ENCODE measurements at regions not wholly inside any gene's neighbourhood (a gene's known extent, or its start where the extent isn't known, plus 50 kb on each side); places are given as distances from the start of the nearest gene placed in this dataset.

GRCh38 chr6:78511009-78511408, 356.3 kb upstream of the IRAK1BP1 start:
- Histone ChIP-seq H3K36me3 (ENCODE audit: low read depth) (no peaks in the 10 kb centered on the region), H3K27me3 (replicated peaks; ENCODE audit: insufficient read depth) (no peaks in the 10 kb centered on the region), H3K9ac (no peak overlapping the region), H3K9me3 (ENCODE audit: low read depth) (no peaks in the 10 kb centered on the region), H3K27ac (no peak overlapping the region), H3K4me2 (ENCODE audit: unreplicated experiment) (no peak overlapping the region), H3K9me2 (ENCODE audit: insufficient read depth) (no peaks in the 10 kb centered on the region), H3K79me2 (ENCODE audit: insufficient read depth) (no peaks in the 10 kb centered on the region), H2AFZ (no peak overlapping the region), H3K4me3 (no peak overlapping the region), H3F3A (ENCODE audit: insufficient read depth) (no peaks in the 10 kb centered on the region), H3K4me1 (ENCODE audit: insufficient read depth) (no peaks in the 10 kb centered on the region), H4K20me1 (ENCODE audit: insufficient read depth) (no peaks in the 10 kb centered on the region)
- peak; percentile 14 for DNase-seq
- in situ Hi-C loops (cut with MboI) = no loop called here
- TF ChIP-seq EZH2phosphoT487 (IDR thresholded peaks at IDR 0.05; ENCODE audit: insufficient read depth, low read depth) = no peak
- TF ChIP-seq EZH2 (IDR thresholded peaks at IDR 0.05; ENCODE audit: insufficient read depth, poor library complexity, severe bottlenecking) = no peak
- 80 to 90% methylated on average over 2 of the region's 2 CpGs for WGBS, 2 experiments (ENCODE audit: low coverage in 1 of 2, low lambda C conversion rate in 2 of 2, missing lambda C conversion rate in 2 of 2)

- in situ Hi-C loops (cut with MboI) = no loop called here
Observed at GRCh38 chr6:78513856-78514255, 353.5 kb upstream of the IRAK1BP1 start.

GRCh38 chr6:78515271-78515670, 352.1 kb upstream of the IRAK1BP1 start:
- H3K9ac ChIP-seq = no peak overlapping the region

More at GRCh38 chr6:78513856-78514255, 353.5 kb upstream of the IRAK1BP1 start:
- no peaks in the 10 kb centered on the region for H3K27me3 ChIP-seq (replicated peaks; ENCODE audit: insufficient read depth)
- H3F3A ChIP-seq (ENCODE audit: insufficient read depth) = no peaks in the 10 kb centered on the region
- H3K4me3 ChIP-seq = no peak overlapping the region
- no peaks in the 10 kb centered on the region for H4K20me1 ChIP-seq (ENCODE audit: insufficient read depth)
- WGBS, 2 experiments (ENCODE audit: low coverage in 1 of 2, low lambda C conversion rate in 2 of 2, missing lambda C conversion rate in 2 of 2) = 32 to 47% methylated on average over 2 of the region's 2 CpGs
- no peak for TF ChIP-seq EZH2 (IDR thresholded peaks at IDR 0.05; ENCODE audit: insufficient read depth, poor library complexity, severe bottlenecking)
- TF ChIP-seq EZH2phosphoT487 (IDR thresholded peaks at IDR 0.05; ENCODE audit: insufficient read depth, low read depth) = no peak
- H3K4me1 ChIP-seq (ENCODE audit: insufficient read depth) = no peaks in the 10 kb centered on the region
- no peak overlapping the region for H3K27ac ChIP-seq
- no peaks in the 10 kb centered on the region for H3K9me3 ChIP-seq (ENCODE audit: low read depth)
- no peak overlapping the region for H3K4me2 ChIP-seq (ENCODE audit: unreplicated experiment)
- no peaks in the 10 kb centered on the region for H3K9me2 ChIP-seq (ENCODE audit: insufficient read depth)
- no peaks in the 10 kb centered on the region for H3K36me3 ChIP-seq (ENCODE audit: low read depth)
- no peak for DNase-seq
- no peaks in the 10 kb centered on the region for H3K79me2 ChIP-seq (ENCODE audit: insufficient read depth)
- H2AFZ ChIP-seq = no peak overlapping the region
- no peak overlapping the region for H3K9ac ChIP-seq

GRCh38 chr6:78517399-78517798, 350.0 kb upstream of the IRAK1BP1 start:
- TF ChIP-seq EZH2 (IDR thresholded peaks at IDR 0.05; ENCODE audit: insufficient read depth, poor library complexity, severe bottlenecking) = no peak
- no peak for TF ChIP-seq EZH2phosphoT487 (IDR thresholded peaks at IDR 0.05; ENCODE audit: insufficient read depth, low read depth)
- H3K36me3 ChIP-seq (ENCODE audit: low read depth) = no peaks in the 10 kb centered on the region
- H3K9me2 ChIP-seq (ENCODE audit: insufficient read depth) = no peaks in the 10 kb centered on the region
- H3K27me3 ChIP-seq (replicated peaks; ENCODE audit: insufficient read depth) = no peaks in the 10 kb centered on the region
- H3K4me1 ChIP-seq (ENCODE audit: insufficient read depth) = no peaks in the 10 kb centered on the region
- no peak overlapping the region for H2AFZ ChIP-seq
- H3K27ac ChIP-seq = no peak overlapping the region
- no peak for DNase-seq
- H4K20me1 ChIP-seq (ENCODE audit: insufficient read depth) = no peaks in the 10 kb centered on the region
- no peak overlapping the region for H3K4me3 ChIP-seq
- H3K79me2 ChIP-seq (ENCODE audit: insufficient read depth) = no peaks in the 10 kb centered on the region
- WGBS, 2 experiments (ENCODE audit: low coverage in 1 of 2, low lambda C conversion rate in 2 of 2, missing lambda C conversion rate in 2 of 2) = 34 to 42% methylated on average over 2 of the region's 2 CpGs
- H3K9me3 ChIP-seq (ENCODE audit: low read depth) = no peaks in the 10 kb centered on the region
- in situ Hi-C loops (cut with MboI) = no loop called here
- H3K4me2 ChIP-seq (ENCODE audit: unreplicated experiment) = no peak overlapping the region
- no peaks in the 10 kb centered on the region for H3F3A ChIP-seq (ENCODE audit: insufficient read depth)
- H3K9ac ChIP-seq = no peak overlapping the region

More at GRCh38 chr6:78515271-78515670, 352.1 kb upstream of the IRAK1BP1 start:
- H3K27ac ChIP-seq = no peak overlapping the region
- WGBS, 2 experiments (ENCODE audit: low coverage in 1 of 2, low lambda C conversion rate in 2 of 2, missing lambda C conversion rate in 2 of 2) = 19 to 22% methylated on average over 2 of the region's 2 CpGs
- no peaks in the 10 kb centered on the region for H3K79me2 ChIP-seq (ENCODE audit: insufficient read depth)
- no peak for TF ChIP-seq EZH2phosphoT487 (IDR thresholded peaks at IDR 0.05; ENCODE audit: insufficient read depth, low read depth)
- TF ChIP-seq EZH2 (IDR thresholded peaks at IDR 0.05; ENCODE audit: insufficient read depth, poor library complexity, severe bottlenecking) = no peak
- no peaks in the 10 kb centered on the region for H3K36me3 ChIP-seq (ENCODE audit: low read depth)
- no peaks in the 10 kb centered on the region for H3K9me2 ChIP-seq (ENCODE audit: insufficient read depth)
- no peaks in the 10 kb centered on the region for H3K4me1 ChIP-seq (ENCODE audit: insufficient read depth)
- in situ Hi-C loops (cut with MboI) = no loop called here
- H4K20me1 ChIP-seq (ENCODE audit: insufficient read depth) = no peaks in the 10 kb centered on the region
- no peak overlapping the region for H3K4me2 ChIP-seq (ENCODE audit: unreplicated experiment)
- no peak overlapping the region for H2AFZ ChIP-seq
- H3F3A ChIP-seq (ENCODE audit: insufficient read depth) = no peaks in the 10 kb centered on the region
- no peak for DNase-seq
- no peaks in the 10 kb centered on the region for H3K27me3 ChIP-seq (replicated peaks; ENCODE audit: insufficient read depth)
- H3K4me3 ChIP-seq = no peak overlapping the region
- no peaks in the 10 kb centered on the region for H3K9me3 ChIP-seq (ENCODE audit: low read depth)

- no peak for TF ChIP-seq EZH2 (IDR thresholded peaks at IDR 0.05; ENCODE audit: insufficient read depth, poor library complexity, severe bottlenecking)
- DNase-seq = no peak
- no peaks in the 10 kb centered on the region for H3K36me3 ChIP-seq (ENCODE audit: low read depth)
- H3K27ac ChIP-seq = no peak overlapping the region
- no peak overlapping the region for H3K4me2 ChIP-seq (ENCODE audit: unreplicated experiment)
- in situ Hi-C loops (cut with MboI) = no loop called here
- no peaks in the 10 kb centered on the region for H4K20me1 ChIP-seq (ENCODE audit: insufficient read depth)
- no peaks in the 10 kb centered on the region for H3K79me2 ChIP-seq (ENCODE audit: insufficient read depth)
- no peak overlapping the region for H3K4me3 ChIP-seq
- no peaks in the 10 kb centered on the region for H3K27me3 ChIP-seq (replicated peaks; ENCODE audit: insufficient read depth)
- no peaks in the 10 kb centered on the region for H3K9me2 ChIP-seq (ENCODE audit: insufficient read depth)
- H2AFZ ChIP-seq = no peak overlapping the region
- no peaks in the 10 kb centered on the region for H3K9me3 ChIP-seq (ENCODE audit: low read depth)
- H3K9ac ChIP-seq = no peak overlapping the region
- no peaks in the 10 kb centered on the region for H3K4me1 ChIP-seq (ENCODE audit: insufficient read depth)
- no peaks in the 10 kb centered on the region for H3F3A ChIP-seq (ENCODE audit: insufficient read depth)
Observed at GRCh38 chr6:78523622-78524021, 343.7 kb upstream of the IRAK1BP1 start.
